ENCODE measurements at regions not wholly inside any gene's neighbourhood (a gene's known extent, or its start where the extent isn't known, plus 50 kb on each side); places are given as distances from the start of the nearest gene placed in this dataset.

DNA sequence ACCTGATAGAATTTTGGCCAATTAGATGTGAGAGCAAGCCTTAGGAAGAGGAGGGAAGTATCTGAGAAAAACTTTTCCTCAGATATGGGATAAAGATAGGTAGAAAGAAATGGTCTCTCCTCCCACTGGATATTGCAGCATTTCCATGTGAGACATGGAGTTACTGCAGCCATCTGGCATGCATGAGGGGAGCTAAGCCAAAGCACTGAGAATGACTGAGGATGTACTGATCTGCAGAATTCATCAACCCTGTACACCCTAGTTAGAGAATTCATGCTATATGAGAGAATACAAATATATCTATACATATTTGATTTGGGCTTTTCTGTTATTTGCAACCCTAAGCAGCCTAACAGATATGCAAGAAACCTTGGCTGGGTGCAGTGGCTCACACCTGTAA, 52.5 kb upstream of the RPL34 start:
- DNase-seq (ENCODE audit: extremely low read depth, low read depth), result no peak
- TF ChIP-seq, protein P1, sequence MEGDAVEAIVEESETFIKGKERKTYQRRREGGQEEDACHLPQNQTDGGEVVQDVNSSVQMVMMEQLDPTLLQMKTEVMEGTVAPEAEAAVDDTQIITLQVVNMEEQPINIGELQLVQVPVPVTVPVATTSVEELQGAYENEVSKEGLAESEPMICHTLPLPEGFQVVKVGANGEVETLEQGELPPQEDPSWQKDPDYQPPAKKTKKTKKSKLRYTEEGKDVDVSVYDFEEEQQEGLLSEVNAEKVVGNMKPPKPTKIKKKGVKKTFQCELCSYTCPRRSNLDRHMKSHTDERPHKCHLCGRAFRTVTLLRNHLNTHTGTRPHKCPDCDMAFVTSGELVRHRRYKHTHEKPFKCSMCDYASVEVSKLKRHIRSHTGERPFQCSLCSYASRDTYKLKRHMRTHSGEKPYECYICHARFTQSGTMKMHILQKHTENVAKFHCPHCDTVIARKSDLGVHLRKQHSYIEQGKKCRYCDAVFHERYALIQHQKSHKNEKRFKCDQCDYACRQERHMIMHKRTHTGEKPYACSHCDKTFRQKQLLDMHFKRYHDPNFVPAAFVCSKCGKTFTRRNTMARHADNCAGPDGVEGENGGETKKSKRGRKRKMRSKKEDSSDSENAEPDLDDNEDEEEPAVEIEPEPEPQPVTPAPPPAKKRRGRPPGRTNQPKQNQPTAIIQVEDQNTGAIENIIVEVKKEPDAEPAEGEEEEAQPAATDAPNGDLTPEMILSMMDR (IDR thresholded peaks at IDR 0.05; ENCODE audit: low read depth, low read length), result no peak

DNA sequence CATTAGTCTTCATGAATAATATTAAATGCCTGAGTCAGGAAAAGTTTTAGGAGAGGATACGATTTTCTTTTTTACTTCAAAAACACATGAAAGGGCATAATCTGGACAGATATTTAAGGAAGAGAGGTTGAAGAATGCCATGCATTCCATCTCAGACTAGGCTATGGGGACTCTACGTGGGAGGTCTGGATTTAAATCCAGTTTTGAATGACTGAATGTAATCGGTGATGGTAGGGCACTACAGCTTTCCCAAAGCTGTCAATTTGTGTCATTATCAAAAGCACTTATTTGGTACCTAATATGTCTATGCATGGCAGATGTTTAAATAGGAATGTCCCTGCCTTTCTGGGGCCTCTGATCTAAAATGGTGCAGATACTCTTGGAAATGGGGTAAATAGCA, 59.3 kb upstream of the RPL34 start:
- DNase-seq (ENCODE audit: extremely low read depth, low read depth), result no peak

DNA sequence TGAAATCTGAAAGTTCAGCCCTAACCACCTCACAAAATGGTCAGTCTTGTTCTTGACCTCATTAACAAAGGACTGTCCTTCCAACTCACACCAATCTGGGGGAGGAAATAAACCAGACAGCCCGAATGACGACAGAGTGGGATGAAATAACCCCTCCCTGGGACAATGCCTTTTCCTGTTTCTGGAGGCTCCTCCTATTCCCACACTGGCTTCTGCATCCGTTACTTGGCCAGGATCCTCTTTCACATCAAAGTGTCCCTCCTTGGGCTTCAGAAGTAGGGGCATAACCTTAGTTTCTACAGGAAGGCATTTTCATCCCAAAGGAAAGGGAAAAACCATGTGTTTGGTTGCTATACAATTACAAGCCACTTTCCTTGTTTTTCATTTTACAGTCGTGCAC, 59.8 kb upstream of the RPL34 start:
- TF ChIP-seq, protein P1 (IDR thresholded peaks at IDR 0.05; ENCODE audit: low read depth, low read length), result no peak
- DNase-seq (ENCODE audit: extremely low read depth, low read depth), result no peak

More for the DNA sequence above, 59.3 kb upstream of the RPL34 start:
- TF ChIP-seq, protein P1 (IDR thresholded peaks at IDR 0.05; ENCODE audit: low read depth, low read length), result no peak

DNA sequence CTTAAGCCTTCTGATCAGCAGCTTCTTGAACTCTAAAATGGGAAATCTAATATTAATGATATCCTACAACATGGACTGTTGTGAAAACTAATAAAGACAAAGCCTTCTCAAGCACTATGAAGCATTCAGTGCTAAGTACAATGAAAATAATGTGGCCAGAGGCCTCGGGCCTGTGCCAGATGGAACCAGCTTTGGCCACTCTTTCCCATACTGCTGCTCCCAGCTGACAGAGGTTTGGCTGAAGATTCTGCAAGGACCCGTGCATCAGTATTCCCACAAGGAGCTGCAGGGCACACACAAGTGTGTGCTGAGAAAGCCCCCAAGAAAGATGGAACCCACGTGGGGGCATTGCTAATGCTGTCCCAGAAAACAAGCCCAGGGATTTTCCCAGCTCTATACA, 60.5 kb upstream of the RPL34 start:
- no peak for DNase-seq (ENCODE audit: extremely low read depth, low read depth)
- TF ChIP-seq, protein P1 (IDR thresholded peaks at IDR 0.05; ENCODE audit: low read depth, low read length), result no peak

DNA sequence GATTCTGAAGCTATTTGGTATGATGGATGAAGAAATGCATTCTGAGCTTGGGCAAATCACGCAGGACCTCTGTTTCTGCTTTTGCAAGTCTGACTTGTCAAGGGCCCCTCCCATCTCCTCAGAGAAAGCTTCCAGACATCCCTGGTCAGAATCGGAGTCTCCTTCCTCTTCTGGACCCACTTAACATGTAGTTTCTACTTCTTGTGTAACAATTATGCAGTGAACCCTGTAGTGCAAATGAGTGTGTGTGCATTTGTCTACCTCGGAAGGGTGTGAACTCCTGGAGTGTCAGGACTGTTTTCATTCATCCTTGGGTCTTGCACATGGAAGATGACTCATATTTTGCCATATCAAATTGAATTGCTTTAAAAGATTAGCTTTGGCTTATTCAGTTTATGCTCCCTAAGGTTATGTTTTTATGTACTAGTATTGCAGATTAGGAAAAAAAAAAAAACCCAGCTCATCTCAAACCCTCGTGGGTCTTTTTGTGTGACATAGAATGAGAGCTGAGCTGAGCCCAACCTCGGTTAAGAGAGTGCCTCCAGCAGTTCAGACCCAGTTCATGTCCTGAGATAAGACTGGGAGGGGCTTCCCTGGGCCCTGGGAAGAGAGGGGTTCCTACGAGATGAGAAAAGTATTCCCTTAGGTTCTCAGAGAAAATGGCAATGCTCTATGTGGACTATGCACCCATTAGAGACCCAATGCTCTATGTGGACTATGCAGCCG, 61.1 kb upstream of the RPL34 start:
- no peak for DNase-seq (ENCODE audit: extremely low read depth, low read depth)
- TF ChIP-seq, protein P1 (IDR thresholded peaks at IDR 0.05; ENCODE audit: low read depth, low read length), result no peak

DNA sequence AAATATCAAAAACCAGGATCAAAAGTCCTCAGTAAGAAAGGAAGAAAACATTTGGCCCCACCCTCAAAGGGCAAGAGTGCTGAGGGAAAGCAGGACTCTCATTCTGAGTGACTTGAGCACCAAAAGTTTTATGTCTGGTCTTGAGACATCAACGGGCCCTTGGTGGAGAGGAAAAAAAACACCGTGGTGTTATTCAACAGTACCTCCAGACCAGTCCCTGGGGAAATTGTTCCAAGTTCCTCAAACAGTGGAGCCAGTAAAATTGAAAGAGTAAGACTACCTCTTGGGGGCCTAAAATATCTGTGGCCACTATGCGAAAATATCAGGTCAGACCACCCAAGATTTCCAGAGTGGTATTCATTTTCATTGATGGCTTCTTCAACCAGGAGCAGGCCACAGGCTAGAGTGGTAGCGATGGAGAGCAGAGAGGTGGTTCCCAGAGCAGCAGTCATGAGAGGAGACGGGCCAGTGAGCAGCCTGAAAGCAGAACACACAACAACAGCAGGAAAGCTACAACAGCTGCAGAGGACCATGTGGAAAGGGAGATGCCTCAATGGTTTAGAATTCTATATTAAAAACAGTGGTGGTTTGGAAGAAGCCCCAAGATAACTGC, 63.7 kb upstream of the RPL34 start:
- DNase-seq (ENCODE audit: extremely low read depth, low read depth), result no peak
- TF ChIP-seq, protein P1 (IDR thresholded peaks at IDR 0.05; ENCODE audit: low read depth, low read length), result no peak

DNA sequence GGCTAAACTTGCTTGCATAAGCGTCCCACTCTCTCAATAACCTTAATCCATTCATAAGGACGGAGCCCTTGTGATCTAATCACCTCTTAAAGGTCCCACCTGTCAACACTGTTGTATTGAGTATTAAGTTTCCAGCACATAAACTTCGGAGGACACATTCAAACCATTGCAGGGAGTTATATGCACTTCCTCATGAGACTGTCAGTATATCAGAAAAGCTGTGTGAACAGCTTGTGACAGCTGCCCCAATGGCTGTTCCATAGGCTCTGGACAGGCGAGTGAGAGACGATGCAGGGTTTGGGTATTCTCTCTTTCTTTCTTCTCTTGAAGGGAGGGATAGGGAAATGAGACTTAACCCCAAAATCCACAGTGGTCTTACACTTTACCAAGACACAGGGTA, 64.2 kb upstream of the RPL34 start:
- TF ChIP-seq, protein P1 (IDR thresholded peaks at IDR 0.05; ENCODE audit: low read depth, low read length), result no peak
- DNase-seq (ENCODE audit: extremely low read depth, low read depth), result no peak

All from AG09319 (cell line).